NOMO-1 treated with dmso at 0.1 percent for 144 hours (cell line): ENCODE measurements at regions not wholly inside any gene's neighbourhood (a gene's known extent, or its start where the extent isn't known, plus 50 kb on each side); places are given as distances from the start of the nearest gene placed in this dataset.
A peak's percentile ranks its signal among the peaks of the same experiment; 100 is the strongest.

ENCODE experiments used
- DNase-seq: peaks from one replicate; lab custom pipeline; 2025; ENCODE audit not compliant: unreplicated experiment; lab: John Stamatoyannopoulos, UW

- no peak for DNase-seq
Observed at GRCh38 chr3:177524742-177525141, 327.5 kb upstream of the TBL1XR1 start.

DNA sequence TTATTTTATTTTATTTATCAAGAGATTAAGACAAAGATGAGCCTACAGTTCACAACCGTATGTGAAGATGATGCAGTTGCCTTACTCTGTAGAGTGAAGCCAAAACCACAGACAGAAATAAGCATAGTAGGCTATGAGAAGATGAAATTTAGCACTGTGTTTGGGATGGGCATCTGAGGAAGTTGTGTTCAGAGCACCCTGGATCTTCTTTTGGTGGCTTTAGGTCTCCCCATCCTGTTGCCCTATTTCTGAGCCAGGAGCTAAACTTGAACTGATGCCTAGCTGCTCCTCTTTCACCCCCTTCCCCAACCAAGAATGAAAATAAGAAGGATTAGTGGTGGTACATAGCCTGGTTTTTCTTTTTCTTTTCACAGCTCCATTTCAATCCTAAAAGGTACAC, 328.1 kb upstream of the TBL1XR1 start:
- DNase-seq = no peak

DNA sequence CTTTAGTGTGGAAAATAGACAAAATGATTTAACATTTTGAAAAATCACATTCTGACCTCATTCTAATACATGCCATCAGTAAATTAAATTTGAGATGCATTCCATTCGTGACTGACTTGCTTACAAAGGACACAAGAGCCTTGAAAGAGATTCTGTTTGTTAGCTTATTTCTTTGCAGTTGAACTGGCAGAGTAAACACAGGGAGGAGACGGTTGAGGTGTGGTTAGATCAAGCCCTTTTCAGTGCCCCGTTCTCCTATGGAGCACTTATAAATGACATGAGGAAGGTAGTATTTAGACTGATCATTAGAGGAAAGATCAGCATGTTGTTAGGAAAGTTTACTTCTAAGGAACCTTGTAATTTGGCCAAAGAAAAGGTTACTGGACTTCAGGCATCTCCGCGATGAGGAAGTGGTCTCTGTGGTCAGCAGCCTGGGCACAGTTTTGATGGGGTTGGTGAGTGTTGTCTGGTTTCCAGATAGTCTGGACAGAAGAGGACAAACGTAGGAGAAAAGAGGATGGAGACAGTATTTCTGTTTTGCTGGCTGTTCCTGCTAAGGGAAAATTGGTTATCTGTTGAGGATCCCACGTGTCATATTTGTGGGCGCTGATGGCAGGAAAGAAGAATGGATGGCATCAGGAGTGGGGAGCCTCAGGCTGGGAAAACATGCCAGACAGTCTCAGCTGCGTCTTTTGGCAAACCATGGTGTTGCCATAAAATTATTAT, 328.9 kb upstream of the TBL1XR1 start:
- peak; percentile 10 for DNase-seq

- no peak for DNase-seq
Observed at GRCh38 chr3:177527182-177527581, 329.9 kb upstream of the TBL1XR1 start.

- no peak for DNase-seq
Observed at GRCh38 chr3:177528306-177529070, 331.2 kb upstream of the TBL1XR1 start.

DNA sequence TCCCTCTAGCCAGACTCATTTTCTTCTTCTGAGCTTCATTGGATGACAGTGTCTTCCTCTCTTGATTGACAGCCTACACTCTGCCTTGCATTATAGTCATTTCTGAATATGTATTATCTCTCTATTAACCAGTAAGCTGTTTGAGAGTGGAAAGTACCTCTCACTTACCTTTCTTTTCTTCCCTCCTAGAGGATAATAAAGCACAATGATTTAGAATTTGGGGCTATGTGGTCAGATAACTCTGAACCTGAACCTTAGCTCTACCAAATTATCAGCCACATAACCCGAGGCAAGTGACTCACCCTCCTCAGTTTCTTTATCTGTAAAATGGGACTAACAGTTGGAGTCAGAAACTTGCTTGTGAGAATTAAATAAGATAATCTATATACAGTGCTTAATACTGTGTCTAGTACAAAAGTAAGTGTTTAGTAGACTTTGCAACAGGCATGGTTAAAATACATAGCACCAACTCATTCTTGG, 331.8 kb upstream of the TBL1XR1 start:
- DNase-seq = no peak

GRCh38 chr3:177529716-177530335, 332.5 kb upstream of the TBL1XR1 start:
- no peak for DNase-seq

DNA sequence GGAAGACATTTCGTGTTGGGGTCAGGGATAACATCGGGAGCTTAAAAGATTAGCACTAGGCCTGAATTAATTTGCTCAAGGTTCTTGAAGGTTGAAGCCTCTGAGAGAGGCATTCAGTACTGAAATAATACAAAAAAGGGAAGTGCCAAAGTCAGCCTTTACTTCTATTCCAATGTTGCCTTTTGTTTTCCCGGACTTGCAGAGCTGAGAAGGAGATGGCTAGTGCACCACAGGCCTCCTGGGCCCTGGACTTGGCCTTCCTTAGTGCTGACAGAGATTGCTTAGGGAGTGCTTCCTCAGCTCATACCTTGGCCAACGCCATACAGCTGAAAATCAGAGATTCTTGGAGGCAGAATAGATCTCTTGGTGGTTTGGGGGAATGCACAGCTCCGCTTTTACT, 333.6 kb upstream of the TBL1XR1 start:
- peak; percentile 14 for DNase-seq

DNA sequence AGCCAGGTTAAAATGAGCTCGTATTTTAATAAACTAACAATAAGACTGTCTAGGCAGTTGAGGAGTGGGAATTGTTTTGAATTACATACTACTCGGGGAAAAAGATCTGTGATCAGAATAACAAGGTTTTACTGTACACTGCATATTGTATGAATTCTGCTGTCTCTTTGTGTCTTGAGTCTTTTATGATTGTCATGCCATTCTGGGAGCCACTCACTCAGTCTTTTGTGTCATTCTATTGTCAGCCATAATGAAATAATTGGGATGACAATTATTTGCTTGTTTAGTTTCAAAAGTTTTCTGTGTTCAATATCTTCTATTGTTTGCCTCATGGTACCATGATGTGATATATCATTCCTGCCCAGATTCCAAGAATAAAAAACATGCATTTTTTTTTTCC, 339.6 kb upstream of the TBL1XR1 start:
- DNase-seq = no peak

GRCh38 chr3:177537612-177538011, 340.3 kb upstream of the TBL1XR1 start:
- no peak for DNase-seq

DNA sequence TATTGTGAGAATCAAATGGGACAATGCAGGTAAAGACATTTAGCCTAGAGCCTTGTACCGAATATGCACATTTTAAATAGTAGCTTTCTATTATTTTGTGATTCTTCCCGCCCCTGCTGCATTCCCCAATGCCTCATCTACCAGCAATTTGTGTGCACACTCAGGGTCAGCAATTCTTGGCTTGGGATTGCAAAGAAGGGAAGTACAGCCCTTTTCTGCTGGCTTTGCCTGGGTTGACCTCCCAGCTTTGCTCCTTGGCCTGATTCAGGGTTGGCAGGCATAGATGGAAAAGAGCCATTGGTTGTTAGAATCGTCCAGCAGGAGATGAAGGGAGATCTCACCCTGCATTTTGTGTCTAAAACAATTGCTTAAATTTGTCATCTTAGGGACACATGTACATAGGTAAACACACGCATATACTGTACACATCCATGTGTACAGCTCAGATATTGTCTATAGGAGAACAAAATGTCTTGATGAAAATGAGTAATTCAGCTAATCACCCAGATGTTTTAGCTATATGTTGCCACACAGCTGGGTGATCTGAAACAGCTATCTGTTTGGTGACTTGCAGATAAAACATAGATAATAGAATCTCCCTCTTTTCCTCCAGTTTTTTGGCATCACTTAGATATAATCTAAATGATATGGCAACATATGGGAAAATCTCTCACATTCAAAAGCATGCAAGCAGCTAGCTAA, 340.9 kb upstream of the TBL1XR1 start:
- no peak for DNase-seq

DNA sequence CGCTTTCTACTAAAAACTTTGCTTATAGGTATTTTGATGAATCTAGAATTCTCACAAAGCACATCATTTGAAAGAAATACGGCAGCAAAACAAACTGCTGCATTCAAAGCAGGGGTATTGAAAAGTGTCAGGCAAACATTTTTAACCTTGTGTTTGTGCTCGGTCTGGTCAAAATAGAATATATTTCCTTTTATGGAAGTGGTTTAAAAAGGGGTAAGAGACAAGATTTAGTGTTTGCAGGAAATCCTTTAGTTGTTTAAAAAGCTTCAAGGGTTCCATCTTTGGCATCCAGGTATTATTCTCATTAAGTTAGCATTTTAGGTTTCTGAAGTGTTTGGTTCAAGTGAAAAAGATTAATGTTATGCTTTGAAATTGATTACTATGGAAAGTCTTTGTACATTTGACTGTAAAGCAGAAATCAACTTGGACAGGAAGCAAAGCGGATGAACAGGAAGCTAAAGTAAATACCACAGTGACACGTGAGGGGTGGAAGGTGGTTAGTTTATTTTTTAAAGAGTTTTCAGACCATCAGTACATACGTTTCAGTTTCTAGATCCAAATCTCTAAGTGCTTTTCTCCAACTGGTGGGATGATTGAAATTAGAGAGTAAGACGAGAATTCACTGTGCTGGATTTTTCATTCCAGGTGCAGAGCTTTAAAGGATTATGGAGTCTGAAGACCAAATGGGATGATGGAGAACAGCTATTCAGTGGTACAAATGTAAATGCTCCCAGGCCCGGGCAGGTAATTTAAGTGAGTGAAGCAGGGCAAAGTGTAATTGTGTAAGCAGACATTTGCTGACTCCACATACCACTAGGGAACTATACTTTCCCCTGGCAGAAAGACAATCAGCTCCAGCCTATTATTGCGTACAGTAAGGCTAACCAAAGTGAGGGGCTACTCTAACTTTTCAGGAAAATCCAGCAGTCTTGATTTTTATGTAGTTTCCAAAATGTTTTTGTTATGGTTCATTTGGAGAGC, 341.8 kb upstream of the TBL1XR1 start:
- peak; percentile 33 for DNase-seq

DNA sequence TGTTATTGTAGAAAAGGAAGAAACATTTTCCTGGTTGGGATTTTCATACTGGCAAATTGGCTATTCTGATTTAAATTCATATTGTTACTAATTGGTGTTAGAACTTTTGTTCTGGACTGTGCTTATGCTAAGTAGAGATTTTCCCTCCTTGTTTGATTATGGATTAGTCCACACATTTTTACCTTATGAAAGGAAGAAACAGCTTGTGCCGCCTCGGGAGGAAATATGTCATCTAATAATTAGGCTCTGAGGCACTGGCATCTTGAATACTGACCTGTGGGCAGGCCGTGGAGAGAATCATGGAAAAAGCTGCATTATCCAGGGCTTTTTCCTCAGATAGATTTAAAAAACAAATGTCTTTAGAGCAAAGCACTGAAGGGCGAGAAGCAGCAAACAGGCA, 344.3 kb upstream of the TBL1XR1 start:
- DNase-seq = no peak

- DNase-seq = no peak
Observed at GRCh38 chr3:177545964-177546363, 348.7 kb upstream of the TBL1XR1 start.

- no peak for DNase-seq
Observed at GRCh38 chr3:177547711-177548350, 350.5 kb upstream of the TBL1XR1 start.

DNA sequence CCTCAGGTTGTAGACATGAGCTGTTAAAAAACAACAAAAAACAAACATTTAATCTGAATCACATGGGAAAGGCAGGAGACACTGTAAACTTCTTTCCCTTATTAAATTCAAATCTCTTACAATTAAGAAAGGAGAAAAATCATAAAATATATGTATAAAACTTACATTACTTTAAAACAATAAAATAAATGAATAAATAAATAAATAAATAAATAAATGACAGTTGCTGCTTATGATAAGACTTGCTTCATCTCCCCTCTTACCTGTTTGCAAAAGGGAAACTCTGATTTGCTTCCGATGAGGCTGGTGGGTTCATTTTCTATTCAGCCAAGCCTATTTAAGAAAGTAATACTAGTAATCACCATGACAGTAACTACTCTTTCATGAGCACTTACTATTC, 353.4 kb upstream of the TBL1XR1 start:
- no peak for DNase-seq

GRCh38 chr3:177551431-177551836, 354.2 kb upstream of the TBL1XR1 start:
- DNase-seq = no peak

- no peak for DNase-seq
Observed at GRCh38 chr3:177552051-177552450, 354.8 kb upstream of the TBL1XR1 start.

- no peak for DNase-seq
Observed at GRCh38 chr3:177553012-177553411, 355.7 kb upstream of the TBL1XR1 start.

- DNase-seq = no peak
Observed at GRCh38 chr3:177553579-177553978, 356.3 kb upstream of the TBL1XR1 start.
